Activated CD8-positive, alpha-beta T cell treated with anti-CD3 and anti-CD28 coated beads, Interleukin-2, amount 10 ng/mL, durations not matched to agents 7 days and 5 days (primary cell): ENCODE measurements at regions not wholly inside any gene's neighbourhood (a gene's known extent, or its start where the extent isn't known, plus 50 kb on each side); places are given as distances from the start of the nearest gene placed in this dataset.
"Not testable (repeated sequence)": the region's sequence is repeated elsewhere in the genome, so short reads cannot be mapped to it uniquely, and the experiment has no call there.

ENCODE experiments used
- ATAC-seq: fragments of 150-1000 bp; cut with Tn5 transposase; one replicate; pipeline ENCODE4 v1.10.0; 2021; ENCODE audit warnings: moderate library complexity
- CTCF ChIA-PET: fragments of 350-600 bp; sonication (Branson Sonifier 250); formaldehyde crosslinking; loops from one replicate; lab custom pipeline; 2021; ENCODE audit warnings: antibody characterized with exemption; lab: Charles Lee
- POLR2A ChIA-PET: fragments of 350-600 bp; sonication (Branson Sonifier 250); formaldehyde crosslinking; loops from one replicate; lab custom pipeline; 2021; ENCODE audit warnings: antibody characterized with exemption; lab: Charles Lee
- DNase-seq: peaks from one replicate; pipeline ENCODE4 v3.0.0-alpha.2; 2020
- H3K27ac Mint-ChIP-seq: one replicate; pipeline ENCODE4 v1.8.0; 2021; ENCODE audit warnings: mild to moderate bottlenecking, mixed read lengths
- H3K27me3 Mint-ChIP-seq: one replicate; pipeline ENCODE4 v1.8.0; 2021; ENCODE audit warnings: low read depth, mixed read lengths
- H3K36me3 Mint-ChIP-seq: one replicate; pipeline ENCODE4 v1.8.0; 2021; ENCODE audit warnings: low read depth, mixed read lengths
- H3K4me1 Mint-ChIP-seq: one replicate; pipeline ENCODE4 v1.8.0; 2021; ENCODE audit warnings: low read depth, mixed read lengths
- H3K4me3 Mint-ChIP-seq: one replicate; pipeline ENCODE4 v1.8.0; 2021; ENCODE audit warnings: mild to moderate bottlenecking, mixed read lengths
- H3K9me3 Mint-ChIP-seq: one replicate; pipeline ENCODE4 v1.8.0; 2022; ENCODE audit warnings: mixed read lengths; ENCODE audit not compliant: insufficient read depth

DNA sequence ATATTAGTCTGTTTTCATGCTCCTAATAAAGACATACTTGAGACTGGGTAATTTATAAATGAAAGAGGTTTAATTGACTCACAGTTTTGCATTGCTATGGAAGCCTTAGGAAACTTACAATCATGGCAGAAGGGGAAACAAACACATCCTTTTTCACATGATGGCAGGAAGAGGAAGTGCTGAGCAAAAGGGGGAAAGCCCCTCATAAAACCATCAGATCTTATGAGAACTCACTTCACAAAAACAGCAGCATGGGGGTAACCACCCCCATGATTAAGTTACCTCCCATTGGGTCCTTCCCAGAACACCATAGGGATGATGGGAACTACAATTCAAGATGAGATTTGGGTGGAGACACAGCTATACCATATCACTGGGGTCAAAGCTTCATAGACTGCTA, 254.2 kb downstream of the ERMARD start:
- Mint-ChIP-seq H3K27me3 (no peaks in the 10 kb centered on the region), H3K4me3 (no peak overlapping the region), H3K4me1 (peaks cover 7% of the 10 kb centered on the region), H3K36me3 (peaks cover 21% of the 10 kb centered on the region), H3K27ac (no peak overlapping the region), H3K9me3 (peaks cover 19% of the 10 kb centered on the region)
- ChIA-PET CTCF (interaction anchor here (1.6 kb wide), 1 partner anchor 174 kb away, joined by 3 read pairs; no protein-coding TSS in a partner anchor), POLR2A (no interaction called here)
- ATAC-seq (no peak), DNase-seq (no peak)

DNA sequence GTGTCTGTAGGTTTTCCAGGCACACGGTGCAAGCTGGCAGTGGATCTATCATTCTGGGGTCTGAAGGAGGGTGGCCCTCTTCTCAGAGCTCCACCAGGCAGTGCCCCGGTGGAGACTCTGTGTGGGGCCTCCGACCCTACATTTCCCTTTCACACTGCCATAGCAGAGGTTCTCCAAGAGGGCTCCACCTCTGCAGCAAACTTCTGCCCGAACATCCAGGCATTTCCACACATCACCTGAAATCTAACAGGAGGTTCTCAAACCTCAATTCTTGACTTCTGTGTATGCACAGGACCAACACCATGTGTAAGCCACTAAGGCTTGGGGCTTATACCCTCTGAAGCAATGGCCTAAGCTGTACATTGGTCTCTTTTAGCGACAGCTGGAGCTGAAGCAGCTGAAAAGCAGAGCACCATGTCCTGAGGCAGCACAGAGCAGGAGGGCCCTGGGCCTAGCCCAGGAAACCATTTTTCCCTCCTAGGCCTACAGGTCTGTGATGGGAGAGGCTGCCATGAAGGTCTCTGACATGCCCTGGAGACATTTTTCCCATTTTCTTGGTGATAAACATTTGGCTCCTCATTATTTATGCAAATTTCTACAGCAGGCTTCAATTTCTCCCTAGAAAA, 253.3 kb downstream of the ERMARD start:
- Mint-ChIP-seq H3K4me1 (peaks cover 7% of the 10 kb centered on the region), H3K9me3 (peaks cover 19% of the 10 kb centered on the region), H3K4me3 (no peak overlapping the region), H3K27me3 (no peaks in the 10 kb centered on the region), H3K27ac (no peak overlapping the region), H3K36me3 (peaks cover 21% of the 10 kb centered on the region)
- ATAC-seq = no peak
- DNase-seq = no peak
- CTCF ChIA-PET = interaction anchor here (1.1 to 1.6 kb wide), 2 partner anchors 10 to 173 kb away, joined by 3 read pairs; no protein-coding TSS in a partner anchor
- POLR2A ChIA-PET = no interaction called here

DNA sequence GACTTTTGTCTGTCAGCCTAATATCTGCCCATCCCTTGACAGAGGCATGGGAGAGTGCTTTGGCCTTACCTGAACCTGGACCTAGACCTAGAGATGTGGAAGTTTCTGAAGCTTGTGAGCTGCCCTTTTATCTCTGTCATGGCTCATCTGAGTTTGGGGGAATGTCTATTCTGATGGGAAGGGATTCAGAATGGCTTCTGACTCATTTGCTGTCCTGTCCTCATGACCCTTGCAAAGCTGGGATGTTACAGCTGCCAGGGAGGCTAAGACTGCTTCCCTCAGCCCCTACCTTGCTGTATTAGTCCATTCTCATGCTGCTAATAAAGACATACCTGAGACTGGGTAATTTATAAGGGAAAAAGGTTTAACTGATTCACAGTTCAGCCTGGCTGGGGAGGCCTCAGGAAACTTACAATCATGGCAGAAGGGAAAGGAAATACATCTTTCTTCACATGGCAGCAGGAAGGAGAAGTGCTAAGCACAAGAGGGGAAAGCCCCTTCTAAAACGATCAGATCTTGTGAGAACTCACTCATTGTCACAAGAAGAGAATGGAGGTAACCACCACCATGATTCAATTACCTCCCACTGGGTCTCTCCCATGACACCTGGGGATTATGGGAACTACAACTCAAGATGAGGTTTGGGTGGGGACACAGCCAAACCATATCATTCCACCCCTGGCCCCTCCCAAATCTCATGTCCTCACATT, 252.2 kb downstream of the ERMARD start:
- peaks cover 19% of the 10 kb centered on the region for H3K9me3 Mint-ChIP-seq
- ATAC-seq = no peak
- no peak overlapping the region for H3K4me3 Mint-ChIP-seq
- POLR2A ChIA-PET = no interaction called here
- no peak for DNase-seq
- peaks cover 21% of the 10 kb centered on the region for H3K36me3 Mint-ChIP-seq
- CTCF ChIA-PET = interaction anchor here (1.1 kb wide), 1 partner anchor 9 kb away, joined by 3 read pairs; no protein-coding TSS in a partner anchor
- H3K27ac Mint-ChIP-seq = no peak overlapping the region
- no peaks in the 10 kb centered on the region for H3K27me3 Mint-ChIP-seq
- peaks cover 7% of the 10 kb centered on the region for H3K4me1 Mint-ChIP-seq

DNA sequence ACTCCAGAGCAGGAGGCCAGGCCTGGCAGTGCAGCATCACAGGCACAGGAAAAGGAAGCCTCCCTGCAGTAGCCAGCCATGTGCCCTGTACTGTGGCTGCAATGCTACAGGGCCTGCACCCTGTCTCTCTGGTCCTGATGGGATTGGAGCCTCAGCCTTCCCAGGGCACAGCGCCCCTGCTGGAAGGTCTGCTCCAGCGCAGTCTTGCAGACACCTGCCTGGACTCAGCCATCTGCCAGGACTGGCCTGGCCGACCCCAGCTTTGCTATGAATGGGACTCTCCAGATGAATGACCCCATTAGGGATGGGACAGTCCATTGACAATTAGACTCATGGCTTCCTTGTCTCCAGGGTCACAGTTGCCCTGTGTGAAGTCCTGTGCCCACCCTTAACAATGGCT, 251.6 kb downstream of the ERMARD start:
- ATAC-seq (no peak), DNase-seq (no peak)
- POLR2A ChIA-PET = no interaction called here
- Mint-ChIP-seq H3K4me3 (no peak overlapping the region), H3K9me3 (peaks cover 19% of the 10 kb centered on the region), H3K27me3 (no peaks in the 10 kb centered on the region), H3K4me1 (peaks cover 8% of the 10 kb centered on the region), H3K27ac (no peak overlapping the region), H3K36me3 (peaks cover 21% of the 10 kb centered on the region)
- CTCF ChIA-PET = no interaction called here

DNA sequence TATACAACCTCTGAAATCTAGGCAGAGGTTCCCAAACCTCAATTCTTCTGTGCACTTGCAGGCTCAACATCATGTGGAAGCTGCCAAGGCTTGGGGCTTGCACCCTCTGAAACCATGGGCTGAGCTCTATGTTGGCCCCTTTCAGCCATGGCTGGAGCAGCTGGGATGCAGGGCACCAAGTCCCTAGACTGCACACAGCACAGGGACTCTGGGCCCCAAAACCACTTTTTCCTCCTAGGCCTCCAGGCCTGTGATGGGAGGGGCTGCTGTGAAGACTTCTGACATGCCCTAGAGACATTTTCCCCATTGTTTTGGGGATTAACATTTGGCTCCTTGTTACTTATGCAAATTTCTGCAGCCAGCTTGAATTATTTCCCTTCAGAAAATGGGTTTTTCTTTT, 250.4 kb downstream of the ERMARD start:
- H3K4me3 Mint-ChIP-seq, ATAC-seq, H3K27me3 Mint-ChIP-seq, DNase-seq, POLR2A ChIA-PET, H3K27ac Mint-ChIP-seq, CTCF ChIA-PET: not testable (repeated sequence)
- H3K4me1 Mint-ChIP-seq = peaks cover 14% of the 10 kb centered on the region
- peaks cover 21% of the 10 kb centered on the region for H3K36me3 Mint-ChIP-seq
- H3K9me3 Mint-ChIP-seq = peaks cover 19% of the 10 kb centered on the region

DNA sequence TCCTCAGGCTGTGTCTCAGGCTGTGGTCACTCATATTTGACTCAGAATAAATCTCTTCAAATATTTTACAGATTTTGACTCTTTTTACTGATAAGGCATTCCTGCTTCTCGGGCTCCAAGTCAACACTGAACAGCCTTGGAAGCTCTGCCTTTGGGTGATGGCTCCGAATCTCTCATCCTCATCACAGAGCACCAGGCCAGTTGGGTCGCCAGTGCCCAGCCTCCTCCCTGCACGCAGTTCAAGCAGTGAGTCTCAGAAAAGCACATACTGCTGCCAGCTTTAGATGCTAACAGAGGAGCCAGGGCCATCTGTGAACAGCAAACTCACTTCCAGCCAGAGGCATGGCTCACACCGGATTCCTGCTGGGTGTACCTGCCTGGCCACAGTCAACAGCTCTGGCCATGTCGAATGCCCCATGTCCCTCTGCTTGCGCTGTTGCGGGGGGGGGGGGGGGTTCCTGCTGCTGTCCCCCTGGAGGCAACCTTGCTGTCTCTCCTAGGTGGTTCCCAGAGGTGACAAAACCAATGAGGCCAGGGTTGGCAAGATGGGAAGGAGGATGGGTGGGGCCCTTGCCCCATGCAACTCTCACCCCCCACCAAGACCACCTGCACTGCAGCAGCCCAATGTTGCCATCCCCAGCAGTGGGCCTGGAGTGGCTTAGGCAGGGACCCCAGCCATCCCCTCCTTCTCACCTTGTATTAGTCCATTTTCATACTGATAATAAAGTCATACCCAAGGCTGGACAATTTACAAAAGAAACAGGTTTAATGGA, 248.8 kb downstream of the ERMARD start:
- ChIA-PET CTCF (no interaction called here), POLR2A (no interaction called here)
- DNase-seq = no peak
- Mint-ChIP-seq H3K4me1 (peaks cover 9% of the 10 kb centered on the region), H3K4me3 (no peak overlapping the region), H3K9me3 (peaks cover 13% of the 10 kb centered on the region), H3K27me3 (no peaks in the 10 kb centered on the region), H3K27ac (no peak overlapping the region), H3K36me3 (peaks cover 17% of the 10 kb centered on the region)
- ATAC-seq = no peak

DNA sequence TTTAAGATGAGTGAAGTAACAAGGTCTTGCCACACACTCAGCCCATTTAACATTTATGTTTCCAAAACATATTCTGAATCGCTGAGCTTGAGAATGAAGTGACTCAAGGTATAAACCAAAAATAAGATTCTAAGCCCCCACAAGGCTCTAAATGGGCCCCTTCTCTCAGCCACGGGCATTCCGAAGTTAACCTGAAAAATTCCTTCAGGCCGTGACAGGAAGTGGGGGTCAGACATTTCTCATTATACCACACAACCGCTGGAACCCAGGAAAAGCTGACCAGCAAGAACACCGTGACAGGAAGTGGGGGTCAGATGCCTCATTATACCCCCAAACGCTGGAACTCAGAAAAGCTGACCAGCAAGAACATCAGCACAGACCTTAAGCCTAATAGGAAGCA, 247.9 kb downstream of the ERMARD start:
- ATAC-seq (no peak), DNase-seq (no peak)
- CTCF ChIA-PET = interaction anchor here (0.7 kb wide), 1 partner anchor 208 kb away, joined by 3 read pairs; no protein-coding TSS in a partner anchor
- POLR2A ChIA-PET = interaction anchor here (0.8 kb wide), 1 partner anchor 523 kb away, joined by 3 read pairs; no protein-coding TSS in a partner anchor
- Mint-ChIP-seq H3K4me3 (no peak overlapping the region), H3K36me3 (peaks cover 14% of the 10 kb centered on the region), H3K4me1 (peaks cover 8% of the 10 kb centered on the region), H3K27ac (no peak overlapping the region), H3K9me3 (peaks cover 10% of the 10 kb centered on the region), H3K27me3 (peaks cover 3% of the 10 kb centered on the region)

DNA sequence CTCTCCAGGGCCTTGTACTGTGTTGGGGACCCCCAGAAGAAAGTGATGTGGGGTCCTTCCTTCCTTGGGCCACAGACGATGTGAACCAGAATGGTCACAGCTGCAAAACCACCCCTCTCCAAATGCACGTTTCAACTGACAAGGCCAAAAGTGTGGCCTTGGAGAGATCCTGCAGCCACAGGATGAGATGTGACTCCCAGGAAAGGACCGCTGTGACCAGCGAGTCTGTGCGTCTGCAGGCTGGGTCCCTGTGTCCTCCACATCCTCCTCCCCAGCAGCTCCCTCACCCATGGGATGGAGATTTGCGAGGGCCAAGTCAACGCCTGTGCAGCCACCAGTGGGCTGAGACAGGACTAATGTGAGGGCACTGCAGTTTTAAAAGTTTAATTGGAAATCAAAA, 247.0 kb downstream of the ERMARD start:
- DNase-seq (no peak), ATAC-seq (no peak)
- CTCF ChIA-PET = no interaction called here

DNA sequence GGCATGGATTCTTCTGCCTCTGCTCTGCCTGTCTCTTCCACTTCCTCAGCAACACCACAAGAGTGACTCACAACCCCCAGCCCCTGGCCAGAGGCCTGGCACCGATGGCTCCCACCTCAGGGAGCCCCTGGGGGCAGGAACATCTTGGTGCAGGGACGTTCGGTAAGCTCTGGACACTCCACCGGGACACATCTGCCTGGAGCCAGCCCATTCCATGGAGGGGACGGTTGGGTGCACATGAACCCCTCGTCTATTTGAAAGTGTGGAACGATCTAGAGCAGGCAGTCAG, 246.5 kb downstream of the ERMARD start:
- DNase-seq (no peak), ATAC-seq (no peak)
- H3K36me3 Mint-ChIP-seq = peaks cover 5% of the 10 kb centered on the region
- peaks cover 12% of the 10 kb centered on the region for H3K4me1 Mint-ChIP-seq
- H3K4me3 Mint-ChIP-seq = no peak overlapping the region
- H3K27ac Mint-ChIP-seq = no peak overlapping the region
- ChIA-PET POLR2A (no interaction called here), CTCF (no interaction called here)
- no peaks in the 10 kb centered on the region for H3K9me3 Mint-ChIP-seq
- peaks cover 3% of the 10 kb centered on the region for H3K27me3 Mint-ChIP-seq

More for the DNA sequence above, 247.0 kb downstream of the ERMARD start:
- no peak overlapping the region for H3K27ac Mint-ChIP-seq
- H3K27me3 Mint-ChIP-seq = peaks cover 3% of the 10 kb centered on the region
- POLR2A ChIA-PET = interaction anchor here (0.8 kb wide), 1 partner anchor 524 kb away, joined by 3 read pairs; no protein-coding TSS in a partner anchor
- peaks cover 9% of the 10 kb centered on the region for H3K4me1 Mint-ChIP-seq
- peaks cover 9% of the 10 kb centered on the region for H3K36me3 Mint-ChIP-seq
- no peak overlapping the region for H3K4me3 Mint-ChIP-seq
- H3K9me3 Mint-ChIP-seq = peaks cover 5% of the 10 kb centered on the region

DNA sequence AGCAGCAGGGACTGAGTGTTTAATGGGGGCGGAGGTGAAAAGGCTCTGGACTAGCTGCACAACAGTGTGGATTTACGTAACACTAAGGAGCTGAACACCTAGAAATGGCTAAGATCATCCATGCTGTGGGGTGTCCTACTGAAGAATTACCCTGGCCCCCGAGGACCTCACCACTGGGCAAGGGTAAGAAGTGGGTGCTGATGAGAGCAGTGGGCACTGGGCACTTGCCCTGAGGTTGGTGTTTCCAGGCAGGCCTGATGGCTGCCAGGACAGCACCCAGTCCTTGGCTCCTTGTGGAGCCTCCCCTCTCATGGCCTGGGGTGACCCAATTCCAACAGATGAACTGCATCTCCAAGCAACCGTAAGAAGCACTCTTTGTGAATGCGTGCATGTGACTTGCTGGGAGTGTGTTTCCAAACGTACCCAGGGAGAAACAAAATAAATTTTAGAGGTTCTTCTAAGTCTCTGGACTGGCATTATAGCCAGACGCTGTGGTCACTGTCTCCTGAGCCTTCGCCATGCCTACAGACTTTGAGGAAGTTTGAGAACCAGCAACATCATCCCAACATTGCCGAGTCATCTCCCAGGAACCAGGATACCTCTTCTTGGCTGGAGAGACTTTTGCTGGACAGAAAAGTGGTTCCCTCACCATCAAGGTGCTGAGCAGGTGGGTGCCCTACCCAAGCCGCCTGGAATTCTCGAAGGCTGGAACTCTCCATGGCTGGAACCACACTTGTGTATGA, 245.9 kb downstream of the ERMARD start:
- Mint-ChIP-seq H3K4me1 (peaks cover 15% of the 10 kb centered on the region), H3K4me3 (no peak overlapping the region), H3K36me3 (peaks cover 4% of the 10 kb centered on the region), H3K27me3 (peaks cover 3% of the 10 kb centered on the region), H3K9me3 (no peaks in the 10 kb centered on the region), H3K27ac (no peak overlapping the region)
- ChIA-PET CTCF (no interaction called here), POLR2A (no interaction called here)
- ATAC-seq (no peak), DNase-seq (no peak)

DNA sequence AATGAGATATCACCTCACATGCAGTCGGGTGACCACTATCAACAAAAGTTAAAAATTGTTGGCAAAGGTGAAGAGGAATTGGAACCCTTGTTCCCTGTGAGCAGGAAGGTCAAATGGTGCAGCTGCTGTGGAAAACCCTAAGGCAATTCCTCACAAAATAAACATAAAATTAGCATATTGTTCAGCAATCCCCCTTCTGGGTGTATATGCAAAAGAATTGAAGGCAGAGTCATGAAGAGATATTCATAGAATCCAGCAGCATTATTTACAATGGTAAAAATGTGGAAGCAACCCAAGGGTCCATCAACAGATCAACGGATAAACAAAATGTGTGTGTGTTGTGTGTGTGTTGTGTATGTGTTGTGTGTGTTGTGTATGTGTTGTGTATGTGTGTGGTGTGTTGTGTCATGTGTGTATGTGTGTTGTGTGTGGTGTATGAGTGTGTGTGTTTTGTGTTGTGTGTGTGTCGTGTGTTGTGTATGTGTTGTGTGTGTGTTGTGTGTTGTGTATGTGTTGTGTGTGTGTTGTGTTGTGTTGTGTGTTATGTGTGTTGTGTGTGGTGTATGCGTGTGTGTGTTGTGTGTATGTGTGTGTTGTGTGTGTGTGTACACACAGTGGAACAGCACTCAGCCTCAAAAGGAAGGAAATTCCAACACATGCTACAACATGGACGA, 245.1 kb downstream of the ERMARD start:
- Mint-ChIP-seq H3K27ac (no peak overlapping the region), H3K9me3 (no peaks in the 10 kb centered on the region), H3K4me1 (peaks cover 23% of the 10 kb centered on the region), H3K4me3 (no peak overlapping the region), H3K27me3 (peaks cover 3% of the 10 kb centered on the region), H3K36me3 (no peaks in the 10 kb centered on the region)
- POLR2A ChIA-PET = no interaction called here
- ATAC-seq (no peak), DNase-seq (no peak)
- CTCF ChIA-PET = no interaction called here
